ENCODE measurements at regions not wholly inside any gene's neighbourhood (a gene's known extent, or its start where the extent isn't known, plus 50 kb on each side); places are given as distances from the start of the nearest gene placed in this dataset.

GRCh38 chr12:66823857-66824570 is 145.1 kb upstream of the GRIP1 start:
- TF ChIP-seq SPI1 (IDR thresholded peaks at IDR 0.05; ENCODE audit: low read depth, low read length), result no peak
- TF ChIP-seq POLR2A (IDR thresholded peaks at IDR 0.05; ENCODE audit: low read depth, low read length), result no peak
- TF ChIP-seq PAX5 (IDR thresholded peaks at IDR 0.05; ENCODE audit: insufficient read depth, low read length, severe bottlenecking), result no peak
- no peak for TF ChIP-seq POLR2AphosphoS5 (IDR thresholded peaks at IDR 0.05; ENCODE audit: low read depth, low read length)

Data from GM12891 (cell line).